GM23248 (cell line): ENCODE measurements at regions not wholly inside any gene's neighbourhood (a gene's known extent, or its start where the extent isn't known, plus 50 kb on each side); places are given as distances from the start of the nearest gene placed in this dataset.

Source experiments
- EZH2 ChIP-seq: fragments of 200-600 bp; sonication (generic); IDR thresholded peaks from 2 replicates; pipeline ENCODE4 v1.6.1; 2018; ENCODE audit warnings: antibody characterized with exemption, mild to moderate bottlenecking; ENCODE audit not compliant: insufficient read depth, poor library complexity, severe bottlenecking
- EZH2phosphoT487 ChIP-seq: fragments of 200-600 bp; sonication (generic); IDR thresholded peaks from 2 replicates; pipeline ENCODE4 v1.6.1; 2018; ENCODE audit warnings: antibody characterized with exemption, moderate library complexity, mild to moderate bottlenecking, low read depth; ENCODE audit not compliant: insufficient read depth

DNA sequence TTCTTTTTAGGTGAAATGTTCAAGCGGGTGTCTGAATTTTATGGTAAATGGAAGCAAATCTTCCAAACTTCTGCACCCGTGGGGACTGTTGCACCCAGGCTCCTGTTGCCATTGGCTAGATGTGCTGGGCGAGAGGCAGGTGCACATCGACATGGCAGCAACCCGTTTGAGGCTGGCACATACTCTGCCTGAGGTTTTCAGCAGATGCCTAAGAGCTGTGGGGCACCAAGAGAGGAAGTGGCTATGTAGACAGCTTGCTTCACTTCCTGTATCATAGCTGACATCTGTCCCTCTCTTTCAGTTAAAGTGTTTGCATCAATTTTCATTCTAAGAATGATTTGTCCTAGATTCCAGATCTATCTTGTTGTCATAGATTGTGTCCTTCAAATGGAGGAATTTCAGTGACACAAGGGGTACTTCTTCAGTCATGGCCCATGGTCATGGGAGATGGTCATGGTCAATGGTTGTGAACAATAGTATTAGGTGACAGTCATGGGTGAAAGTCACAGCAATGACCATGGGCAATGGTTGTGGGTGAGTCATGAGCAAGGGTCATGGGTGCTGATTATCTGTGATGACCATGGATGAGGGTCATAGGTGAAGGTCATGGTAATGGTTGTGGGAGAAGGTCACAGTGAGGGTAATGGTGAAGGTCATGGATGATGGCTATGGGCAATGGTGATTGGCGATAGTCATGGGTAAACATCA, 115.1 kb upstream of the IRX4 start:
- no peak for TF ChIP-seq EZH2phosphoT487
- TF ChIP-seq EZH2: no peak
